NOMO-1 (cell line): ENCODE measurements at regions not wholly inside any gene's neighbourhood (a gene's known extent, or its start where the extent isn't known, plus 50 kb on each side); places are given as distances from the start of the nearest gene placed in this dataset.

Experiments used
- DNase-seq, 2 experiments: peaks; one replicate each; lab custom pipeline; 2025; ENCODE audit not compliant: unreplicated experiment in 2 of 2; lab: John Stamatoyannopoulos, UW

DNA sequence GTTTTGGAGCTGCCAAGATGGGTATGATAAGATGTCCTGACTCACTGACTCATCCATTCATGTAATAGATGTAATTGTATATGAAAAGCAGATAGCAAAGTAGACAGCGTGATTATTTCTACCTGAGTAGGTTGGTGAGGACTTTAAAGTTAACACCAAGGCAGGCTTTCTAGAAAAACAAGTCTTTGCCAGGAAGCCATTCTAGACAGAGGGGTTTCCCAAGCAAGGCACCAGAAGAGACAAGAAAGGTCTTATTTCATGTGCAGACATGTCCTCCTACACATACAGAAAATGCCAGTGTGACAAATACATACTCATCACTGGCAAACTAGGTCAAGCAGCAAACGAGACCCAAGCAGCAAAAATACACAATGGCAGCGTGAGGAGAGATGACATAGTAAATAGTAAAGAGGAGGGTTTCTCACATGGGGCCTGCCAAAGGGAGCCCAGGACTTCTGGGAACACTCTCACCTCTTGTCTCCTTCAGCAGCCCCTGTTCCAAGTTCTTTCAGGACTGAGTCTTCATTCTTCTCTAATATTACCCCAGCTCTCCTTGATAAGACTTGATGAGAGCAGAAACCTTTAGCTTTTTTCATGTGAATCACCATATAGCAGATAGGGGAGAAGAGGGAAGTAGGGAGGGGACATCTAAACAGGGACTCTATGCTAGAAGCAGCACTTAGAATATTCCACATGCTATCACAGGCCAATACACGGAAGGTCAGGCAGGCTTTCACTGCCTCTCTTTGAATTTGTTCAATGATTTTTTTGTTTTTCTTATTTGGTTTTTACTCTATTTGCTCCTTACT is 114.6 kb upstream of the ATP1B1 start:
- DNase-seq = no peak

DNA sequence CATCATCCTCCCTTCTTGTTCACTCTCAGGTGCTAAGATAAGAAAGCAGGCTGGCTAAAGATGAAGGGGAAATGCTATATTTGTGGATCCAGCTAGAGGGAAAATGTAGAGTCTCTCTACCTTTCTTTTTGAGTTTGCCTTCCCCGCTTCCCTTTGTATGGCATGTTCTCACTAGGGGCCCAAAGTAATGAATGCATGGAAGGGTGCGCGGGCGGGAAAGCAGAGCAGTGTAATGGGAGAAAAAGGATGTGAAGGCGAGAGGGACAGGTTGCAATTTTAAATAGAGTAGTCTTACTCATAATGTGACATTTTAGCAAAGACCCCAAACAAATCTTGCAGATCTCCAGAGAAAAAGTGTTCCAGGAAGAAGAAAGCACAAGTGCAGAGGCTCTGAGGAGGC is 105.1 kb upstream of the ATP1B1 start:
- no peak for DNase-seq

DNA sequence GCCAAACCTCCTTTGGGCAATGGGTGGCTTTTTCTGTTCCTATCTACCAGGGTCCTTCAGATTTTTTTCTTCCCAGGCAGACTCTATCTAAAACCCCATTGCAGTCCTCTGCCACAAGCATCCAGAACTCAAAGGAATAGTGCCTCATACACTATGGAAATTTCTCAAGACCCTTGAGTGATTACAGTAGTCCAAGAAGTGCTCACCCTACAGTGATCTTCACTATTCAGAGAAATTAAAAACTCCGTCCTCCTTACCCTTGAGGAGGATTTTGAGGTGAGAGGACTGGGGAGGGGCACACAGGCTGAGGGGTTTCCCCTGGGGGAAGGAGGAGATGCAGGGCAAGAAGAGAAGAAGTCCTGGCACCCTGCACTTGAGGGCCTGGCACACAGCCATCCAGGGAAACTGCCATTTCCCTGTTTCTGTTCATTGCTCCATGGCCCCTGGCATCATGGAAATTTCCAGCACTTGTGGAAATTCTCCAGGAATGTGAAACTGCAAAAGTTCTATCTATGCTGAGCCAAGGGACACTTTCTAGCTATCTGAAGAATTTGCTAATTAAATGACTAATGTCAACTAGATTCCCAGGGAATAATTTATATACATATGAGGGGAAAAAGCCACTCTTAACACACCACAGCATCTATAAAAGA is 102.5 kb upstream of the ATP1B1 start:
- DNase-seq = no peak

DNA sequence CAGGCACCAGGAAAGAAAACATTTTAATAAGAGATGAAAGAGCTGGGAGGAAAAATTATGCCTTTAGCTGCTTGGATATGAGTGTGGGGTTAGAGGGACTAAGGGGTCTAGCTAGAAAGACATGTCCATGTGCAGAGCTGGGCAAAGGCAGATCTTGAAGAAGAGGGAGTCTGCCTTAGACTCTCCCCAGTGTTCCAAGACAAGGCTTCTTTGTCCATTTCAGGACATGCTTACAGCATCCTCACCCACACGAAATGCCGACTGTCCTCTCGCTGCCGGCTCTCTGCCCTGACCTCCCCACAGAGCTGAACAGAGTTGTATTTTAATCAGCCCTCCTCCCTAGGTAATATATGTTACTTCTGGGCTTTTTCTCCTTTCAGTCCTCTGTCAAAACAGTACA is 100.7 kb upstream of the ATP1B1 start:
- no peak for DNase-seq

DNA sequence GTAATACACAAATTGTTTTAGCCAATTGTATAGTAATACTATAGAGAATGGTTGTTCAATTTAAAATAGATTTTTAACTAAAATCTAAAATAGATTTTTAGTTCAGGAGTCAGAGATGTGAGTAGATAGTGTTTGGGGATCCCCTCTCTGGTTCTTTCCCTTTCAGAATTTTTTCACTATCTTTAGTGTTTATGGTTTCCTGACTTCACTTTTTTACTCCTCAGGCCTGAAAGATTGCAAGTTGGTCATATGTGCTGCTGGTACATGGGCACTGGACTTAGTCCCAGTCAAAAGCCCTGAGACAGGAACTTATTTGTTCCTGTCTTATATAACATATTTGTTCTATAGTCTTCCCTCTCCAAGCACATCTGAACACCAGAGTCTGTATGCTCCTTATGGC is 96.8 kb upstream of the ATP1B1 start:
- no peak for DNase-seq

DNA sequence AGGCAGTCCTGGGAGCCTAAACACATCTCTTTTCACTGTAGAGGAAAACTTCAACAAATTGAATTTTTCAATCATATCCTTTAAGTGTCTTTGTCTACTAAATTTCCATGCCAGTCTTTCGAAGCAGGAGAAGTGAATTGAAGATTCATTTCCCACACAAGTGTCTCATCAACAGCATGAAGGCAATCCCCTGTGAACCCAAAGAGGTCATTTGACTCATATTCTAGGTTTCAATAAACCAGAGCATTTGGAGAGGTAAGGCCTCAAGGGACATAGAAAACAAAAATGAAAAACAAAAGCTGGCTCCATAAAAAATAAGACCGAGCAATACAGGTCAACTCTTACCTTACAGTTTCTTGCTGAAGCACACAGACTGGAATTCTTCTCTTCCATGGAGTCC is 94.1 kb upstream of the ATP1B1 start:
- DNase-seq = no peak

DNA sequence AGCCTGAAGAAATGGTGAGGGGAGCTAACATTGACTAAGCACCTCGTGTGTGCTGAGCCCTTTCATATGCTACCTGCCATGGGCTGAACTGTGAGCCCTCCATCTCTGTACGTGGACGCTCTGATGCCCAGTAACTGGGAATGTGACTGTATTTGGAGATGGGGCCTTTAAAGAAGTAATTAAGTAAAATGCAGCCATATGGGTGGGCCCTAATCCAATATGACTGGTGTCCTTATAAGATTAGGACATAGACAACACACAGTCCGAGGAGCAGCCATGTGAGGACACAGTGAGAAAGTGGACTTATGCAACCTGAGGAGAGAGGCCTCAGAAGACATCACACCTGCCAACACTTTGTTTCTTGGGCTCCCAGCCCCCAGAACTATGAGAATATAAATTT is 92.7 kb upstream of the ATP1B1 start:
- no peak for DNase-seq

DNA sequence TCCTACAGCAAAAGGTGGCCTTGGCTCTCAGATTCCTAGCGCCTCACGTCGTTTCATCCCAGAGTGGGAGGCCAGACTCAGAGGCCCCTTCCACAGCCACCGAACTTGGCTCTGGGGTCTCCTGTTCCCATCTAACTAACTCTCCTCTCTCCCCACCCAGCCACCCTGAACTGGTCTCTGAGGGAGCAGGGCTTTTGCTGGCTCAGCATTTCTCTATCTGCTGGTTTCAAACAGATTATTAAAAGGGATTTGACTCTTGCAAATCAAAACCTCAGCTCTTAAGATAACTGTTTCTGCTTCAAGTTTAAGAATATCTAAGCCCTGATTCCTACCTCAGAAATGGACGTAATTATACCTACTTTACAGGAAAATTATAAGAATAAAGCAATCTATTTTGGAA is 91.0 kb upstream of the ATP1B1 start:
- DNase-seq = no peak

DNA sequence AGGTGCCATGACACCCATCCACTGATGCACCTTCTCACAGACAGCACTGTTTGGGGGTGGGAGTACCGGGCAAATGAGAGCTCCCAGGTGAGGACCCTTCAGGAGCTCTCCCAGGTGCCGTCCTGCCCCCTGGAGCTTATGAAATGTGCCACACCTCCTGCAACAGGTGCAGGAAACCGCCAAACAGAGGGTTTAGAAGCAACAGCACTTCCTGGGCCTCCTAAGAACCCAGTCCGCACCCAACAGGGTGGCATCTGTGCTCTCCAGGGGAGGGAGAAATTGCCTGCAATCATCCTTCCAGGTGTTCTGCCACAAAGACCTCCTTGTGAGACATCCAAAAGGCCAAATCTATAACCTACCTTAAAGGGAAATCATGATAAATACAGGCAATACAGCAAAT is 87.7 kb upstream of the ATP1B1 start:
- no peak for DNase-seq

DNA sequence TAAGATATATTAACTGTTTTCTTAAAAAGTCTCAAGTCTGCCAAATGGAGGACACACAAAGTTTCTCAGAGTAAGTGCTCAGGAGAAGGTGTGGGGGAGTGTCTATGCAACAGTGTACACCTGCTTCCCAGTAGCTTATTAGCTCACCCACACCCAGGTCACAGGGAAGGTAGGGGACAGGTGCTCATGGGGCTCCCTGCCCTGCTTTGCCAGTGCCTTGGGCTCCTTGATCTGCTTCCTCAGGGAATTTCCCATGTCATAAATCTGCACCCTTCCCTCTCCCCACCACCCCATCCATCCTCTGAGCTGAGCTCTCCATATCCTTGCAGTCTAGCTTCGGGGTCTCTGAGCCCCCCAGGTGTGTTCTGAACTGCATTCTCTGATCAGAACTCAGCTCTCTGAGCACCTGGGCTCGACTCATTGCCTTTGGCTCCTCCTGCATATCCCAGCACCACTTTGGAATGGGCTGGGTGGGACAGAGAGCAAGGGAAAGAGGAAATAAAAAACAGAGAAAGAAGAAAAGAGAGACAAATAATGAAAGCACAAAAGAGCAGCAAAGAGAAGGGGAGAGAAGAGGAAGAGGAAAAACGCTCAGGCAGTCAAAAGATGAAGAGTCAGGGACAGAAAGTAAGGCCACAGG is 87.0 kb upstream of the ATP1B1 start:
- DNase-seq = no peak

DNA sequence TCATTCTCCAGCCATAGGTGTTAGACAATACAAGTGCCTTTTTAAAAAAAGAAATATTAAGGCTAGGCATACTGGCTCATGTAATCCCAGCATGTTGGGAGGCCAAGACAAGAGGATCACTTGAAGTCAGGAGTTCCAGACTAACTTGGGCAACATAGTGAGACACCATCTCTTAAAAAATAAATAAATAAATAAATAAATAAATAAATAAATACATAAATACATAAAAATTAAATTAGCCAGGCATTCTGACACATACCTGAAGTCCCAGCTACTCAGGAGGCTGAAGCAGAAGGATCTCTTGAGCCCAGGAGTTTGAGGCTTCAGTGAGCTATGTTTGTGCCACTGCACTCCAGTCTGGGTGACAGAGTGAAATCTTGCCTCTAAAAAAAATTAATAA is 85.8 kb upstream of the ATP1B1 start:
- DNase-seq = no peak

DNA sequence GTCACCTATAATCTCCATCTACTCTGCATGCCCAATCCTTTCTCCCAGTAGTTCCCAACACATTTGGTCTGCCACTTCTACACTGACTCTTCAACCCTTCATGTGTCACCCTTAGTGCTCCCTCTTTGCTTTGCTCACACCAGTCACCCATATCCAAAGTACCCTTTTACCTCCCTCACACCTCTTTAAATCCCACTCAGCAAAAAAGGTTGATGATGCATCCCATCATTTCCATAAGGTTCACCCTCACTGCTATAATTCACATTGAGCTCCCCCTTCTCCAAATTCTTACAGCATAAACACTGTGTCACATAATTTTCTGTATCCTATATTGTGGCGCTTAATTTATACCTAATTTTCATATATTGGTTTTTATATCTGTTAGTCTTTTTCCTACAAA is 83.8 kb upstream of the ATP1B1 start:
- no peak for DNase-seq

DNA sequence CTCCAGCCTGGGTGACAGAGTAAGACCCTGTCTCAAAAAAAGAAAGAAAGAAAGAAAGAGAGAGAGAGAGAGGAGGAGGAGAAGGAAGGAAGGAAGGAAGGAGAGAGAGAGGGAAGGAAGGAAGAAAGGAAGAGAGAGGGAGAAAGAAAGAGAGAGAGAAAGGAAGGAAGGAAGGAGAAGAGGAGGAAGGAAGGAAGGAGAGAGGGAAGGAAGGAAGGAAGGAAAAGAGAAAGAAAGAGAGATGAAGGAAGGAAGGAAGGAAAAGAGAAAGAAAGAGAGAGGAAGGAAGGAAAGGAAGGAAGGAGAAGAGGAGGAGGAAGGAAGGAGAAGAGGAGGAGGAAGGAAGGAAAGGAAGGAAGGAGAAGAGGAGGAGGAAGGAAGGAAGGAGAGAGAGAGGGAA is 82.2 kb upstream of the ATP1B1 start:
- DNase-seq = no peak

DNA sequence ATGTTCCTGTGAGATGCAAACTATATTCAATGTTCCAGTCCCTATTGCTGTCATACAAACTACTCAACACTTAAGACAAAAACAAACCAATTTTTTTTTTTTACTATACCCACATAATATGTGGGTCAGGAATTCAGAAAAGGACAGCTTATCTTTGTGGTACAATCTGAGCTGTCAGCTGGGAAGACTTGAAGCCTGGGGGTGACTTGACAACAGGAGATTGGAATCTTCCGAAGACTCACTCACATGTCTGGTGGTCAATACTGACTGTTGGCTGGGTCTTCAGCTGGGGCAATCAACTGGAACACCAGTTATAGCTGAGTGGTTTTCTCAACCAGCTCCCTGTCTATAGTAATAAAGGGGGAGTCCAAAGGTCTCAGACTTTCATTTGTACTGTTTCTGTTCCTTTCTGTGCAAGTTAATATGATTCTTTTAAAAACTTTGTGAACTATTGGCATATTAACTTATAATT is 81.7 kb upstream of the ATP1B1 start:
- DNase-seq = no peak

DNA sequence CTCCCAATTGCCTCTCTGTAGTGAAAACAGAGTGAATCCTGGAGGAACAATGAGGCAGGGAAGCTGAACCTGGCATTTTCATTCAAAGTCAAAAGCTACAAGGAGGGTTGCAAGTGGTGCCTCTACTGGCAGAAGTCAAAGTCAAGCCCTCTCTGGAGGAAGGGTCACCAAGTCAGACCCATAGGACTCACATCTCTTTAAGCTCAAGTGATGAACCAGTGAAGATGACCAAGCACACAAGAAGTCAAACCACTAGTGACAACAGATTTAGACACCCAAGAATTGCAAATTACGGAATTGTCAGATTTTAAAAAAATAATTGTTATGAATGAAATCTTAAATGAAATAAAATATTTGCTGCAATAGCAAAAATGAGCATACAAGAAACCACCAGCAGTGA is 81.1 kb upstream of the ATP1B1 start:
- no peak for DNase-seq

DNA sequence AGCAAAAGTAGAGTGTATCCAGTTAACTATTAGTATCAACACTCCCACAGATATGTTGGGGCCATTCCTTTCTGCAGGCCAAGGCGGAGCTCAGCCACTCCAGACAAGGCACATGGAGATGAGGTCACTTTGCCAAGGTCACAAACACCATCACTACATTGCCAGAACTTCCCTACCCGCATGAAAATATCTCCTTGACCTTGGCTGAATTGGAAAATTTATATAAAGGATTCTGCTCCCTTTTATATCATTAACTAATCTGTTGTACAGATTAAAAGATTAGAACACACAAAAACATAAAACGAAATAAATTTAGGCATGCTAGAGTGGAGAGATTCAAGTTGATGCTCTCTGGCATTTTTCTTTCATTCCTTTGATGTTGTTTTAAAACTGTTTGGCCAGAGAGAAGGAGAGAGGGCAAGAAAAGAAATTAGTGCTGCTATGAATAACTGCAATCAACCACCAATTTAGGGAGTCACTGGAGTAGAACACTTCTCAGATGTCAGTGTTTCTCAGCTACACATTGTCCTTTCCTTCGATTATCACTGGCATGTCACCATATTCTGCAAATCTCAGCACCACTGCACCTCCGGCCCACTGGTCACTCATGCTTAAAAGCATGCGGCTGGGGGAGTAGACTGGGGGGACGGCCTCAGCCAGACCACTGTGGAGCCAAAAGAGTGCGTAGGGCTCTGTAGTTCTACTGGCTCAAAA is 78.7 kb upstream of the ATP1B1 start:
- no peak for DNase-seq

DNA sequence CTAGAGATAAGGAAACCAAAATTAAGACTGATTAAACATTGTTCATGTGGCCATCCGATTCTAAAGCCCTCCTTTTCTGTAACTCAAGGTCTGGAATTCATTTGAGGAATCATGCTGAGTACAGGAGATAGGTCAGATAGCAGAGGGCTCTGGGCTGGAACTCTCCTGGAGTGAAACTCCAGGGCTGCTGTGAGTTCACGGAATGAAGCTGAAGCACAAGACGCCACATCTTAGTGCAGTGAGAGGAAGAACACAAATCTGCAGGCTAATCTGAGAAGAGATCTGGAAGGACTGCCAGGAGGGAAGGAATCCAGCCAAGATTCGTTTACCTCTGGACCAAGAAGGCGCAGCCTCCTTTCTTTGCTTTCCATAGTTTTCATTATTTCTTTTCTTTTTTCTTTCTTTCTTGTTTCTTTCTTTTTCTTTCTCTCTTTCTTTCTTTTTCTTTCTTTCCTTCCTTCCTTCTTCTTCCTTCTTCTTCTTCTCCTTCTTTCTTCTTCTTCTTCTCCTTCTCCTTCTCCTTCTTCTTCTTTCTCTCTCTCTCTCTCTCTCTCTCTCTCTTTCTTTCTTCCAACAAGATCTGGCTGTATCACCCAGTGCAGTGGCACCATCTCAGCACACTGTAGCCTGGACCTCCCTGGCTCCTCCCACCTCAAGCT is 74.8 kb upstream of the ATP1B1 start:
- DNase-seq = no peak

DNA sequence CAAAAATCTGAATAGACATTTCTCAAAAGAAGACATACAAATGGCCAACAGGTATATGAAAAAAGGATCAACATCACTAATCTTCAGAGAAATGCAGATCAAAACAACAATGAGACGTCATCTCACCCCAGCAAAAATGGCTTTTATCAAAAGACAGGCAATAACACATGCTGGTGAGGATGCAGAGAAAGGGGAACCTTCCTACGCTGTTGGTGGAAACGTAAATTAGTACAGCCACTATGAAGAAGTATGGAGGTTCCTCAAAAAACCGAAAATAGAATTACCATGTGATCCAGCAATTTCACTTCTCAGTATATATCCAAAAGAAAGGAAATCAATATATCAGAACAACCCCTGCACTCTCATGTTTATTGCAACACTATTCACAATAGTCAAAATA is 65.1 kb upstream of the ATP1B1 start:
- peak; percentile 51 to 82 for DNase-seq

DNA sequence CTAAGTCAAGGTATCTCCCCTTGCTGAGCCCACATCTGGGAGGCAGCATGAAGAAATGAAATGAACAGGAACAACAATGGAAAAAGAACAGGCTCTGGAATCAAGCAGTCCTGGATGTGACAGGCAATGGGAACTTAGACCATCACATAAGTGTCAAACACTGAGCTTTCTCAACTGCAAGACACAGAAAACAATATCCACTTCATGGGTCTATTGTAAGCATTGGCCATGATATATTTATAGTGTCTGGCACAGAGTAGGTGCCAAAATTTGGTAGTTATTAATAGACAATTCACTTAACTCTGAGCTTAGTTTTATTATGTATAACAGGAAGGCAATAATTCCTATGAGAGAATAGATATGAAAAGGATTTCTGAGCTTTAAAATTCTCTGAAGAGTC is 64.1 kb upstream of the ATP1B1 start:
- DNase-seq = no peak

DNA sequence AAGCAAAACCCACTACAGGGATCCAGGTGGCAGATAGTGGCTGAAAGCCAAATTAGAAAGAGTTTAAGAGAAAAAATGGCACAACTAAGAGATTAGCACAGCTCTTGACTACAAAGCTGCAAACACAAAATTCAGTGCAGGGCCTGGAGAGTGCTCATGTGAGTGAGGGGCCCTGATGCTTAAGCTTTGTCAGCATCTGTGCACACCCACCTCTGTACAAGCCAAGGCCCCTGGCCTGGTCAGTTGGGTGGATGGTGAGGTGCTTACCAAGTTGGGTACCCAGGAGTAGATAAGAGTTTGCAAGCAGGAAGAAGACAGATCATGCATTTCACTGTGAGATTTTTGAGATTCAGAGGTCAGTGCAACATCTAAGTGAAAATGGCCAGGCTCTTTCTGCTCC is 62.7 kb upstream of the ATP1B1 start:
- DNase-seq = no peak

DNA sequence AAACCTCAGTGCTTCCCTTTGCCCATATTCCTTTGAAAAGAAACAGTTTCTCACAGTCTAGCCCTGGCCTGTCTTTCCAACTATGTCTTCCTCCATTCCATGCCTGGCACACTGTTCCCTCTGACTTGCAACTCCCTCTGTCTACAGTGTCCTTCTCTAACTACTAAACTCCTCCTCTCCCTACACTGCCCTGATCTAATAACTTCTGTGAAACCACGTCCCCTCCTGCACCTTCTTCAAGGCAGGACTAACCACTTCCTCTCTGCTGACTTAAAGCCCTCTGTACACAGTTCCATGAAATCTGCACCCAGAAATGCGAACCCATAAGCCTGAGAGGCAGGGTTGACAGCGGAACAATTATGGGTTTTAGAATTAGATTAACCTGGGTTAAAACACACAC is 62.2 kb upstream of the ATP1B1 start:
- peak; percentile 77 to 91 for DNase-seq
